BJ (cell line): ENCODE measurements at regions not wholly inside any gene's neighbourhood (a gene's known extent, or its start where the extent isn't known, plus 50 kb on each side); places are given as distances from the start of the nearest gene placed in this dataset.

Experiments
- CTCF ChIA-PET: fragments of 350-600 bp; formaldehyde crosslinking; extraction: SDS; loops from one replicate; lab custom pipeline; 2021; ENCODE audit warnings: antibody characterized with exemption, inconsistent platforms; lab: Yijun Ruan, JAX
- POLR2A ChIA-PET: fragments of 300-600 bp; sonication (Branson Sonifier 250); formaldehyde crosslinking; extraction: SDS; loops from one replicate; lab custom pipeline; 2021; ENCODE audit warnings: antibody characterized with exemption; lab: Charles Lee
- DNase-seq: peaks from one replicate; pipeline ENCODE4 v3.0.0-alpha.2; 2011; ENCODE audit warnings: low read depth
- H3K27me3 ChIP-seq: 2 replicates; pipeline ENCODE4 v1.6.0; 2011; ENCODE audit warnings: low read length; ENCODE audit not compliant: control insufficient read depth, insufficient read depth
- H3K36me3 ChIP-seq: 2 replicates; pipeline ENCODE4 v1.5.1; 2011; ENCODE audit warnings: low read length; ENCODE audit not compliant: control insufficient read depth, insufficient read depth
- H3K4me3 ChIP-seq: 2 replicates; pipeline ENCODE4 v1.5.1; 2011; ENCODE audit warnings: low read depth, mild to moderate bottlenecking, control low read depth, low read length
- CTCF ChIP-seq: IDR thresholded peaks from 2 replicates; pipeline ENCODE4 v1.5.1; 2011; ENCODE audit warnings: low read depth, mild to moderate bottlenecking, control low read depth, inconsistent platforms, low read length, moderate library complexity; ENCODE audit not compliant: insufficient read depth

- TF ChIP-seq CTCF, result no peak
- no peak overlapping the region for H3K4me3 ChIP-seq
- DNase-seq, result no peak
- no peaks in the 10 kb centered on the region for H3K36me3 ChIP-seq
- no peaks in the 10 kb centered on the region for H3K27me3 ChIP-seq
- ChIA-PET POLR2A (no interaction called here), CTCF (no interaction called here)
Measured at GRCh38 chr18:71989616-71990015, 554.5 kb downstream of the CBLN2 start.

DNA sequence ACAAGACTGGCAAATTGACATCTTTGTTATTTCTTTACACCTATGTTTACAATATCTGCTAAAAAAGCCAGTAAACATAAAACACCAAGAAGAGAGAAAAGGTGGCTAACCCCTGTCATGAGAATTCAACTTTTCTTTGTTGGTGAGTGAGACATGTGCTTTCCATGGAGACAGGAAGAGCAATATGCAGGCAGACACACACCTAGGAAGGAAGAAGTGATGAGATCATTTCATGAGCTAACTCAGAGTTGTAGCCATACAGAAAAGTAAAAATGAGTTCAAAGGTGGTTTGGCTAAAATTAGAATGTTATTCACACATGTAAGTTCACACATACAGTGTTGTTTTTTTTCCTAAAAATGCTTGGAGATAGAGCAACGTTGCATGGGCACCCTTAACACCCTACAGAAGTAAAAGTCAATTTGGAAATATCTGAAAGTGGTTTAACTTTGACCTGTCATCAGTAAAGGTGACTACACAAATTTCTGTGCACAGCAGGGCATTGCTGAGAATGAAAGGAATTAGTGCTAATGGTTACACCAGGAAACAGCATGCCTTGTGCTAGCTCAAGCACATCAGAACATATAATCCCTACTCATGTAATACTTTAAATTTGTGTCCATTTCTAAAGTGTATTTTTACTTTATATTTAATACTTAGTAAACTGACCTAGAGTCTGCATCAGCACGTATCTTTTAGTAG lies 557.6 kb downstream of the CBLN2 start:
- no peaks in the 10 kb centered on the region for H3K36me3 ChIP-seq
- no peak for DNase-seq
- H3K4me3 ChIP-seq, result no peak overlapping the region
- POLR2A ChIA-PET, result no interaction called here
- H3K27me3 ChIP-seq, result no peaks in the 10 kb centered on the region
- CTCF ChIA-PET, result no interaction called here
- TF ChIP-seq CTCF, result no peak

DNA sequence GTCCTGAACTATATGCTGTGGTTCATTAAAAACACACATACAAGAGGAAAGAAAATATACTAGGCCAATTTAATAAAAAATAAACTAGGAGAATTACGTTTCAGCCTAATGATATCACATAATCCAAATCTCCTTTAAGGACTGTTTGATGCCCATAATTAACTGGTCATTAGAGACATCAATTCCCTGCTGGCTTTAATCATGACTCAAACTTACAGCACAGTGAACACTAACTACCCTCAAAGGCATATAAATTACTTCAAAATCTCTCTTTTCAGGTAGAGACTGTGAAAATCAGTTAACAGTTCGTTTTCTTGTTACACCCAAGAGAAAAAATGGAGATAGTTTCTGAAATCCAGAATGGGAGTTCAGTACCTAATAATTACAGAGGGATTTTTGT lies 567.4 kb downstream of the CBLN2 start:
- no peak for TF ChIP-seq CTCF
- CTCF ChIA-PET, result no interaction called here

GRCh38 chr18:71966791-71967190 lies 577.4 kb downstream of the CBLN2 start:
- CTCF ChIA-PET, result interaction anchor here (1.0 kb wide), 1 partner anchor 26 kb away, joined by 6 read pairs; no protein-coding TSS in a partner anchor
- no peak overlapping the region for H3K4me3 ChIP-seq
- no peak for DNase-seq
- POLR2A ChIA-PET, result no interaction called here
- no peaks in the 10 kb centered on the region for H3K27me3 ChIP-seq
- no peaks in the 10 kb centered on the region for H3K36me3 ChIP-seq
- no peak for TF ChIP-seq CTCF

More for the DNA sequence above, 567.4 kb downstream of the CBLN2 start:
- H3K27me3 ChIP-seq, result no peaks in the 10 kb centered on the region
- POLR2A ChIA-PET, result no interaction called here
- no peak overlapping the region for H3K4me3 ChIP-seq
- no peaks in the 10 kb centered on the region for H3K36me3 ChIP-seq
- DNase-seq, result no peak

DNA sequence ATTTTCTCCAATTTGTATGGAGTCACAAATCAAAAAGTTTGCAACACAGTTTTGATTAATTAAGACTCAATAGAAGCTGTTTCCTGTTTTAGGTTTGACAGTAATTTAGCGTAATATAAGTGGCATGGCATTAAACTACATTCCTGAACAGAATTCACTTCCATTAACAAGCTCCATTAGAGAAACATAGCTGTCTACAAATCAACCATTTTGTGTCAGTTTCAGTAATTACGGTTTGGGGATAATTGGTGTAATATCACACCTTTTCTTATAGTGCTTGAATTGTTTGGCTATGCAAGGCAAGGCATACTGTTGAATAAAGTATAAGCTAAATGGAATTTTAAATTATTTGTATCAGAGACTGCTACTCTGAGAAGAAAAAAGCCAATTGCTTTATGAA lies 585.5 kb downstream of the CBLN2 start:
- CTCF ChIA-PET, result interaction anchor here (0.6 kb wide), 1 partner anchor 799 kb away, joined by 3 read pairs; no protein-coding TSS in a partner anchor
- DNase-seq, result no peak
- POLR2A ChIA-PET, result no interaction called here
- no peak for TF ChIP-seq CTCF
- H3K36me3 ChIP-seq, result no peaks in the 10 kb centered on the region
- no peaks in the 10 kb centered on the region for H3K27me3 ChIP-seq
- no peak overlapping the region for H3K4me3 ChIP-seq
